ENCODE measurements at regions not wholly inside any gene's neighbourhood (a gene's known extent, or its start where the extent isn't known, plus 50 kb on each side); places are given as distances from the start of the nearest gene placed in this dataset.

- DNase-seq (ENCODE audit: low read depth in 2 of 2, low spot score in 1 of 2), result no peak
Observed at GRCh38 chr13:84910423-84910822, 888.8 kb downstream of the SLITRK6 start.

- DNase-seq (ENCODE audit: low read depth in 2 of 2, low spot score in 1 of 2), result no peak
Observed at GRCh38 chr13:84903391-84903790, 895.8 kb downstream of the SLITRK6 start.

- DNase-seq (ENCODE audit: low read depth in 2 of 2, low spot score in 1 of 2), result no peak
Observed at GRCh38 chr13:84902243-84902642, 897.0 kb downstream of the SLITRK6 start.

- DNase-seq (ENCODE audit: low read depth in 2 of 2, low spot score in 1 of 2), result no peak
Observed at GRCh38 chr13:84896128-84896527, 903.1 kb downstream of the SLITRK6 start.

GRCh38 chr13:84894749-84895148 is 904.5 kb downstream of the SLITRK6 start:
- no peak for DNase-seq (ENCODE audit: low read depth in 2 of 2, low spot score in 1 of 2)

- DNase-seq (ENCODE audit: low read depth in 2 of 2, low spot score in 1 of 2), result no peak
Observed at GRCh38 chr13:84885868-84886267, 913.4 kb downstream of the SLITRK6 start.

- no peak for DNase-seq (ENCODE audit: low read depth in 2 of 2, low spot score in 1 of 2)
Observed at GRCh38 chr13:84873951-84874350, 925.3 kb downstream of the SLITRK6 start.

- no peak for DNase-seq (ENCODE audit: low read depth in 2 of 2, low spot score in 1 of 2)
Observed at GRCh38 chr13:84870190-84870589, 929.0 kb downstream of the SLITRK6 start.

- DNase-seq (ENCODE audit: low read depth in 2 of 2, low spot score in 1 of 2), result no peak
Observed at GRCh38 chr13:84867246-84867645, 932.0 kb downstream of the SLITRK6 start.

- no peak for DNase-seq (ENCODE audit: low read depth in 2 of 2, low spot score in 1 of 2)
Observed at GRCh38 chr13:84865783-84866221, 933.4 kb downstream of the SLITRK6 start.

- DNase-seq (ENCODE audit: low read depth in 2 of 2, low spot score in 1 of 2), result no peak
Observed at GRCh38 chr13:84864341-84864740, 934.9 kb downstream of the SLITRK6 start.

- no peak for DNase-seq (ENCODE audit: low read depth in 2 of 2, low spot score in 1 of 2)
Observed at GRCh38 chr13:84847107-84847506, 952.1 kb downstream of the SLITRK6 start.

GRCh38 chr13:84845907-84846619 is 953.2 kb downstream of the SLITRK6 start:
- no peak for DNase-seq (ENCODE audit: low read depth in 2 of 2, low spot score in 1 of 2)

GRCh38 chr13:84844473-84844872 is 954.7 kb downstream of the SLITRK6 start:
- DNase-seq (ENCODE audit: low read depth in 2 of 2, low spot score in 1 of 2), result no peak

GRCh38 chr13:84843368-84843767 is 955.9 kb downstream of the SLITRK6 start:
- no peak for DNase-seq (ENCODE audit: low read depth in 2 of 2, low spot score in 1 of 2)

- DNase-seq (ENCODE audit: low read depth in 2 of 2, low spot score in 1 of 2), result no peak
Observed at GRCh38 chr13:84834201-84834600, 951.9 kb upstream of the SLITRK1 start.

GRCh38 chr13:84831666-84832657 is 949.7 kb upstream of the SLITRK1 start:
- DNase-seq (ENCODE audit: low read depth in 2 of 2, low spot score in 1 of 2), result no peak

- DNase-seq (ENCODE audit: low read depth in 2 of 2, low spot score in 1 of 2), result no peak
Observed at GRCh38 chr13:84823528-84823927, 941.3 kb upstream of the SLITRK1 start.

GRCh38 chr13:84821261-84821660 is 939.0 kb upstream of the SLITRK1 start:
- no peak for DNase-seq (ENCODE audit: low read depth in 2 of 2, low spot score in 1 of 2)

- DNase-seq (ENCODE audit: low read depth in 2 of 2, low spot score in 1 of 2), result no peak
Observed at GRCh38 chr13:84816567-84817105, 934.4 kb upstream of the SLITRK1 start.

- DNase-seq (ENCODE audit: low read depth in 2 of 2, low spot score in 1 of 2), result no peak
Observed at GRCh38 chr13:84812789-84813188, 930.5 kb upstream of the SLITRK1 start.

GRCh38 chr13:84812078-84812477 is 929.8 kb upstream of the SLITRK1 start:
- no peak for DNase-seq (ENCODE audit: low read depth in 2 of 2, low spot score in 1 of 2)

Measured in stimulated activated CD8-positive, alpha-beta memory T cell treated with anti-CD3 and anti-CD28 coated beads, Interleukin-4, amount 100 ng/mL, for 4 hours (primary cell).